ENCODE measurements at regions not wholly inside any gene's neighbourhood (a gene's known extent, or its start where the extent isn't known, plus 50 kb on each side); places are given as distances from the start of the nearest gene placed in this dataset.

DNA sequence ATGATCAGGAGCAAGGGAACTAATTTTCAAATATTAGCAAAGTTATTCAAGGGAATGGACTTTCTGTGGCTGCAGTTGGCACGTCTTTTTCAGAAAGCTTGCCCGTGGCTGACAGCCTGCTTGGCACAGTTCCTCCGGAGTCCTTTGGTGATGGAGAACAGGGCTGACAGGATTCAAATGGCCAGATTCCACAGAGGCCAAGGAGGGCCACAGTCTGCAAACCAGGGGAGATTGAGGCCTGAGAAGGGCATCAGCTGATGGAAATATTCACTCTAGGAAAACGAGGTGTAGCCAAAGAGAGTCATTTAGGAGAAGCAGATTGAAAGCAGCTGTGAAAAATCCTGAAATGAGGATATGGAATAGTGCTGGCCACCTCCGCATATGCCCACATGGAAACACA lies 178.3 kb downstream of the EMP1 start:
- no peak for TF ChIP-seq EZH2phosphoT487 (IDR thresholded peaks at IDR 0.05; ENCODE audit: borderline replicate concordance, low read length)
- TF ChIP-seq CTCF (IDR thresholded peaks at IDR 0.05; ENCODE audit: low read depth, low read length, poor library complexity, severe bottlenecking): no peak
- no peaks in the 10 kb centered on the region for H3K79me2 ChIP-seq (ENCODE audit: control insufficient read depth, low read length)
- H3K27ac ChIP-seq (ENCODE audit: low read depth, low read length): no peak overlapping the region
- no peaks in the 10 kb centered on the region for H3F3A ChIP-seq (ENCODE audit: control insufficient read depth, insufficient read depth)
- no peaks in the 10 kb centered on the region for H3K27me3 ChIP-seq (ENCODE audit: control insufficient read depth, low read length)
- H3K4me3 ChIP-seq (ENCODE audit: low read length): no peak overlapping the region
- H4K20me1 ChIP-seq (ENCODE audit: control insufficient read depth, insufficient read depth, low read depth, low read length): no peaks in the 10 kb centered on the region
- no peaks in the 10 kb centered on the region for H3K36me3 ChIP-seq (ENCODE audit: control insufficient read depth, low read length)
- H3K4me2 ChIP-seq (ENCODE audit: low read length): no peak overlapping the region
- H3K9me3 ChIP-seq (ENCODE audit: control insufficient read depth, insufficient read depth, low read length): no peaks in the 10 kb centered on the region
- H3K4me1 ChIP-seq (ENCODE audit: control insufficient read depth, low read length): no peaks in the 10 kb centered on the region
- H3K9me2 ChIP-seq (replicated peaks; ENCODE audit: control insufficient read depth, low read length): no peaks in the 10 kb centered on the region

GRCh38 chr12:13373803-13374202 lies 177.3 kb downstream of the EMP1 start:
- Histone ChIP-seq H3K9me2 (replicated peaks; ENCODE audit: control insufficient read depth, low read length) (no peaks in the 10 kb centered on the region), H3K79me2 (ENCODE audit: control insufficient read depth, low read length) (no peaks in the 10 kb centered on the region), H3K36me3 (ENCODE audit: control insufficient read depth, low read length) (no peaks in the 10 kb centered on the region), H3K4me1 (ENCODE audit: control insufficient read depth, low read length) (no peaks in the 10 kb centered on the region), H3K4me2 (ENCODE audit: low read length) (no peak overlapping the region), H3K9me3 (ENCODE audit: control insufficient read depth, insufficient read depth, low read length) (no peaks in the 10 kb centered on the region), H3K27me3 (ENCODE audit: control insufficient read depth, low read length) (no peaks in the 10 kb centered on the region), H4K20me1 (ENCODE audit: control insufficient read depth, insufficient read depth, low read depth, low read length) (no peaks in the 10 kb centered on the region), H3F3A (ENCODE audit: control insufficient read depth, insufficient read depth) (no peaks in the 10 kb centered on the region), H3K27ac (ENCODE audit: low read depth, low read length) (no peak overlapping the region), H3K4me3 (ENCODE audit: low read length) (no peak overlapping the region)
- TF ChIP-seq EZH2phosphoT487 (IDR thresholded peaks at IDR 0.05; ENCODE audit: borderline replicate concordance, low read length): no peak
- no peak for TF ChIP-seq CTCF (IDR thresholded peaks at IDR 0.05; ENCODE audit: low read depth, low read length, poor library complexity, severe bottlenecking)

DNA sequence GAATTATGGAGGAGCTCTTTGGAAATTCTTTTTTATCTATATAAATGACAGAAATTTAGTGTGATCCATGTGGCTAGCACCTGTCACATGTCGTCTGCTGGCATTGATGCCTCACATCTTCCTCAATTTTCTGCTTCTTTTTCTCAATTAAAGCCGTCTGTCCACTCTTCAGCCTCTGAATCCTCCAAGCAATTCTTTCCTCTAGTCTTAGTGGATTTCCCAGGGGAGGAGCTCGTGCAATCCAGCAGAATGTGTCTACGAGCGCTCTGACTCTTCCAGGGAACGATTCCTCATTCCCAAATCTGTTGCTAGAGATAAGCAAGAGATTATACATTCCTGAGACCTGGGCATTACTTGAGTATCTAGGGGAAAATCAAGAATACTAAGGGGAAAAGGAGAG lies 176.6 kb downstream of the EMP1 start:
- Histone ChIP-seq H3K9me2 (replicated peaks; ENCODE audit: control insufficient read depth, low read length) (no peaks in the 10 kb centered on the region), H3K4me1 (ENCODE audit: control insufficient read depth, low read length) (no peaks in the 10 kb centered on the region), H3K79me2 (ENCODE audit: control insufficient read depth, low read length) (no peaks in the 10 kb centered on the region), H3K36me3 (ENCODE audit: control insufficient read depth, low read length) (no peaks in the 10 kb centered on the region), H3K4me2 (ENCODE audit: low read length) (no peak overlapping the region), H3K27ac (ENCODE audit: low read depth, low read length) (no peak overlapping the region), H3K9me3 (ENCODE audit: control insufficient read depth, insufficient read depth, low read length) (no peaks in the 10 kb centered on the region), H4K20me1 (ENCODE audit: control insufficient read depth, insufficient read depth, low read depth, low read length) (no peaks in the 10 kb centered on the region), H3K4me3 (ENCODE audit: low read length) (no peak overlapping the region), H3K27me3 (ENCODE audit: control insufficient read depth, low read length) (no peaks in the 10 kb centered on the region), H3F3A (ENCODE audit: control insufficient read depth, insufficient read depth) (no peaks in the 10 kb centered on the region)
- TF ChIP-seq CTCF (IDR thresholded peaks at IDR 0.05; ENCODE audit: low read depth, low read length, poor library complexity, severe bottlenecking): no peak
- TF ChIP-seq EZH2phosphoT487 (IDR thresholded peaks at IDR 0.05; ENCODE audit: borderline replicate concordance, low read length): no peak

DNA sequence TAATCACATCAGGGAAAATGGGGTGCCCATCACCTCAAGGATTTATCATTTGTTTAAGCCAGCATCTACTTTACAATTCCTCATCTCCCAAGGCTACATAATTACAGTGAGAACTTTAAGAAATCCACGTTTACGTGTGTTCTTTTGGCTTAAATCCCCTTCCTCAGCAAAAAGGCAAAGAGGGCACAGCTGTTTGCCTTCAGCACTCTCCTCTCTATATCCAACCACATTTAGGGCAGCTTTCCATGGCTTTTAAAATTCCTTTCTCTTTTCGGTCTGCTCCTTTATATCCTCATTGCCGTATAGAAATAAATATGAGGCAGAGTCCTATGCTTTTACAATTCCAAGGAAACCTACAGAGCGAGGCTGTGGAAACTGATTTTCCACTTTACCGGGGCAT lies 175.9 kb downstream of the EMP1 start:
- Histone ChIP-seq H3K36me3 (ENCODE audit: control insufficient read depth, low read length) (no peaks in the 10 kb centered on the region), H3K4me3 (ENCODE audit: low read length) (no peak overlapping the region), H3F3A (ENCODE audit: control insufficient read depth, insufficient read depth) (no peaks in the 10 kb centered on the region), H4K20me1 (ENCODE audit: control insufficient read depth, insufficient read depth, low read depth, low read length) (no peaks in the 10 kb centered on the region), H3K79me2 (ENCODE audit: control insufficient read depth, low read length) (no peaks in the 10 kb centered on the region), H3K4me1 (ENCODE audit: control insufficient read depth, low read length) (no peaks in the 10 kb centered on the region), H3K27me3 (ENCODE audit: control insufficient read depth, low read length) (no peaks in the 10 kb centered on the region), H3K9me3 (ENCODE audit: control insufficient read depth, insufficient read depth, low read length) (no peaks in the 10 kb centered on the region), H3K27ac (ENCODE audit: low read depth, low read length) (no peak overlapping the region), H3K9me2 (replicated peaks; ENCODE audit: control insufficient read depth, low read length) (no peaks in the 10 kb centered on the region), H3K4me2 (ENCODE audit: low read length) (no peak overlapping the region)
- no peak for TF ChIP-seq EZH2phosphoT487 (IDR thresholded peaks at IDR 0.05; ENCODE audit: borderline replicate concordance, low read length)
- no peak for TF ChIP-seq CTCF (IDR thresholded peaks at IDR 0.05; ENCODE audit: low read depth, low read length, poor library complexity, severe bottlenecking)
